Right lobe of liver (tissue), 4 donors: ENCODE measurements at regions not wholly inside any gene's neighbourhood (a gene's known extent, or its start where the extent isn't known, plus 50 kb on each side); places are given as distances from the start of the nearest gene placed in this dataset.

Experiments used
- CTCF ChIP-seq, 4 donors: fragments of 200-600 bp in 3 of 4; fragments of 450-650 bp in 1 of 4; IDR thresholded peaks; one replicate each; pipeline versions ENCODE4 v1.5.1 to v1.8.0; 2016 to 2022; ENCODE audit warnings: antibody characterized with exemption in 4 of 4, mild to moderate bottlenecking in 2 of 4
- POLR2A ChIP-seq: fragments of 450-650 bp; IDR thresholded peaks from one replicate; pipeline ENCODE4 v1.6.1; 2017; ENCODE audit warnings: antibody characterized with exemption, mild to moderate bottlenecking
- donor health status: DM: no; HTN: no; CAD: no.
- donor health status: DM: no; HTN: no; CAD: no.
- donor health status: DM: no; HTN: yes; CAD: no.

GRCh38 chr16:61344791-61345190 is 691.4 kb downstream of the CDH8 start:
- TF ChIP-seq CTCF (IDR thresholded peaks at IDR 0.05) (no peak), POLR2A (no peak)
